UCSD-AML1 (cell line): ENCODE measurements at regions not wholly inside any gene's neighbourhood (a gene's known extent, or its start where the extent isn't known, plus 50 kb on each side); places are given as distances from the start of the nearest gene placed in this dataset.

Source experiments
- DNase-seq: peaks from one replicate; lab custom pipeline; 2025; ENCODE audit not compliant: unreplicated experiment; lab: John Stamatoyannopoulos, UW

DNA sequence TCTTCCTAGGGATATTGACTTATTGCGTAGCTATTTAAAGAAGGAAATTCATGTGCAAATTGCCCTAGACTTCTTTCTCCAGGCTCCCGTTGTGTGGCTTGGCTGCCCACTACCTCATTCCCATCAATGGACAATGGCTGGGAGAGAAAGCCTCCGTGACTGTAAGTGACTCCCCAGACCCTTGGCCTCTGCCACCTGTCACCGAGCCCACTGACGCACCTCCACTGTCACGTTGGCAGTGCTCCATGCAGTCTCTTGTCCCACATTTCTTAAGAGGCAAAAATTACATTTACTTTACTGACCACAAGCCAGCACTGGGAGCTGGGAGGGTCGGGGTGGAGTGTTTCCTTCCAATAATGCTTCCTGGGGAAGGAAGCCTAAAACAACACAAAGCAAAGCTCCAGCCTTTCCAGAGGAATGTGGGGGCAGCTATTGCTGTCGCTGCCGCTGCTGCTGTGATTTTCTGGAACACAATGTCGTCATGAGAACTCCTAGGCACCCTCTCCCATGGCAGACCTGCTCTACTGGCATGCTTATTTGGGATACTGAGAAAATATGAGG, 89.7 kb upstream of the STEAP1B start:
- DNase-seq = no peak

DNA sequence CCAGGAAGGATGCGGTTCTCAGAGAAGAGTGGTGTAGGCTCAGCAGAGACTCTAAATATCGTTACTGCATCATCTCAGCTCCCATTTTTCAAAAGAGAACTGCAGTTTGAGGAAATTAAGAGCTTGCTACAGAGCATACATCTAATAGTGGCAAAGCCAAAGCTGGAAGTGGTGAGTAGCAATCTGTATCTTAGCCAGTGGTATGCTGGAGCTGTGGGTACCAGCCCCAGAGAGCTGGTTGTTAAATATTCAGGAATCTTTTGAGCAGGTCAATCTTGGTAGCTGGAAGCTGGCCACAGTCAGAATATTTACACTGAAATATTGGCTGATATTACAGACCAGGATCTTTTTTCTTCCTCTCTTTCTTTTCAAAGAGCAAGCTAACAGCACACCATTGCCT, 88.4 kb upstream of the STEAP1B start:
- no peak for DNase-seq

DNA sequence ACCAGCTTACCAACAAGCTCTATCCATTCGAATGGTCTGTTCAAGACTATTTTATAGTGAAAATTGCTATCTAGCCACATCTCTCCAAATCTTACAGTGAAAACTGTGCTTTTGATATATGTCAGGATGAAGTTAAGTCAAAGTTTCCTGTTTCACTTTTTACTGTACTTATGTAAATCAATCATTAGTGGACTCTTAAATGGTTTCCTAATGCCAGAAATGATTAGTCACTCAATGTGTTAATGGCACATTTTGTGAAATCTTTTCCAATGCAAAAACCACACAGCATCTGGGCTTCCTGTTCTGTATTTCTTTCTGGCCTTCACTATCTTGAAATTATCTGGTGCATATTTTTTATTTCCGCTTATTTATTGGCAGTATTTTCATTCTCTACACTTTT, 87.3 kb upstream of the STEAP1B start:
- DNase-seq = no peak

DNA sequence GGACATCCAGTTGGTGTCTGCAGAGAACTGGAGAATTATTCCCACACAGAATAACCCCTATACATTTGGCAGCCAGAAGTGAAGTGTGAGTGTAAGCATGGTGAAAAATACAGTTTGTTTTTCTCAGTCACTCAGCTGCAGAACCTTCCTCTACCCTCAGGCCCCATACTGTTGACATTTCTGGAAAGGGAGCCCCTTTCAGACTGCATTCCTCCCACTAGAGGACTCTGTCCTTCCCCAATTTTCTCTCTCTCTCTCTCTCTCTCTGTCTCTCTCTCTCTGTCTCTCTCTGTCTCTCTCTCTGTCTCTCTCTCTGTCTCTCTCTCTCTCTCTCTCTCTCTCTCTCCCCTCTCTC, 86.8 kb upstream of the STEAP1B start:
- DNase-seq = no peak

DNA sequence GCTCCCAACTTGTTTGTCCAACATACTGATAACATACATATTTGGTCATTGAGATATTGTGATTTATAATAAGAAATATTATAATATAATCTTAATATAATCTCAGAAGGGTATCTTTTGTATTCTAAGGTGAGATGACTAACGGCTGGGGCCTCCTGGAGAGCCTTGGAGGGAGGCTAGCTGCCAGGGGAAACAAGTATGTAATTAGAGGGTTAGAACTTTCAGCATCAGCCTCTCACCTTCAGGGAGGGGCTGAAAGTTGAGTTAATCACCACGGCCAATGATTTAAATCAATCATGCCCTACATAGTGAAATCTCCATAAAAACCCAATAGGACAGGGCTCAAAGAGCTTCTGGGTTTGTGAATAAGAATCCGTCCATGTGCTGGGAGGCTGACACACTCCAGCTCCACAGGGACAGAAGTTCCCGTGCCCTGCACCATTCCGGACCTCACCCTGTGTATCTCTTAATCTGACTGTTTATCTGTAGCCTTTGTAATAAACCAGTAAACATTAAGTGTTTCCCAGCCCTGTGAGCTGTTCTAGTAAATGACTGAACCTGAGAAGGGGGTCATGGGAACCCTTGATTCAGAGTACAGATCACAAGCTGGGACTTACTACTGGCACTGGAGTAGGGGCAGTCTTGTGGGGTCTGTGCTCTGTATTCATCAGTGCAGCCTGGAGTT, 86.3 kb upstream of the STEAP1B start:
- DNase-seq = no peak

DNA sequence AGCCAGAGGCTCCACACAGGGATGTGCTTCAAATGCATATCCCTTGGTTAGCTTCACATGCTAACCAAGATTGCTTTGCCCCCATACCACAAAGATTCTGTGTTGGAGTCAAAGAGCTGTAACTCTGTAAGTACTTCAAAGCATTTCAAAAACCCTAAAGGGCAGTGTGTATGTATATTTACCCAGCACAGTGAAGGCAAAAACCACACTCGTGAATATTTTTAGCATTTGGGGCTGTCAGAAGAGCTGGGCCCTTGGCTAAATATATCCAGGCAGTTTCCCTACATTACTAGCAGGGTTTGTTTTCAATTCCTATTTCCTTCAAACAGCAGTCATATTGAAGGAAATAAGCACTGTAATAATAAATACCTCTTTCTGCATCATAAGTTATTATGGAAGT, 84.2 kb upstream of the STEAP1B start:
- no peak for DNase-seq

DNA sequence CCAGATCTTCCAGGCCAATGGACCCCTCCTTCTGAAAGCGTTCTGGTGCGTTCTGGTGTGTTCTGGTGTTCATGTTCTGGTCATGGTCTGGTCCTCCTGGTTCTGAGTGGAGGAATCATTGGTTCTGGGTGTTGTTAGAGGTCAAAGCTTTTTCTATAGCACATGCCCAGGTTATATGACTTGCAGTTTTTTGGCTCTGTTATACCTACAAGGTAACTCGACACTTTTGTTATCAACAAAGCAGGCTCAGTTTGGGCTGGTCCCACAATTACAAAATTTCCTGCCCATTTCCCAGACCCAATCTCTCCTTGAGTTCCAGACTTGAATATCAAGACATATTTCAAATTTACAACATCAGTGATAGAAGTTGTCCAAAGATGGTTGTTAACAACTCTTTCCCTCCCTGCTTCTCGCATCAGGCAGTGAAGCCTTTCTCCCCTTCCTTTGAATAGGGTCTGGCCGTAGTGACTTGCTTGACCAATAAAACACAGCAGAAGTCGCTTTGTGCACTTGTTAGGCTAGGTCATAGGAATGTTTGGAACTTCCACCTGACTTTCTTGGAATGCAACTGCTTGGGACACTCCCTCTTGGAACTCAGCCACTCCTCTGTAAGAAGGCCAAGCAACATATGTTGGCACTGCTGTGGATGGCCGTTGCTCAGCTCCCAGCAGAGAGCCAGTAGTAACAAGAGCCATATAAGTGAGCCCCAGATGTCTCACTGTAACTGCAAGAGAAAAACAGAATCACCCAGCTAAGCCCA, 83.1 kb upstream of the STEAP1B start:
- DNase-seq = no peak

DNA sequence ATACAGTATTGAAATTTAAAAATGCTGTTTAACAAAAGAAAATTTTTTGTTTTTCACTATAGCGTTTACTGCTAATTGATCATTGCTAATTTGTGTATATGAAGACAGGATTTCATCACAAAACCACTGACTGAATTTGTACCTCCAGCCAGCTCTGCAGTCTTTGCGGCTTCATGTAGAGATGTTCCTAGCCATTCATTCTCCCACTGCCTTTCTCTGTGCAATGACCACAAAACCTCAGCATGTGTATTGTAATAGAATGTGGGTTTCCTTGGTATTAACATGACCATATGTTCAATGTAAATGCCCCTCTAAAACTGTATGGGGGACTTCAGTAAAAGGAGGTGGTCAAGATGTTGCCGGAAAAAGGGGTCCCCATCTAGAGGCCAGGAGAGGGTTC, 81.1 kb upstream of the STEAP1B start:
- no peak for DNase-seq

DNA sequence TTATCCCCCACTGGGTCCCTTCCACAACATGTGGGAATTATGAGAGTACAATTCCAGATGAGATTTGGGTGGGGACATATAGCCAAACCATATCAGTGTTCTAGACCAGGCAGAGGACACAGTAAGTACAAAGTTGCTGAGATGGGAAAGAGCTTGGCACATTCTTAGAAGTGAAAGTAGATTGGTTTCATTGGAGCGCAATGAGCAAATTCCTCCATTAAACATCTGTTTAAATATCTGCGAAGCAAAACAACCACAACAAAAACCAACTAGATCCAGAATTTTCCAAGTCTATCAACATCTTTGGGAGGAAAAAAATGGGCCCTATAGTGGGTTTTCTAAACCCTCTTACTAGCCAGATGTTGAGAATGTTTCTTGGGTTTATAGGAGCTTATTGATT, 80.0 kb upstream of the STEAP1B start:
- no peak for DNase-seq

DNA sequence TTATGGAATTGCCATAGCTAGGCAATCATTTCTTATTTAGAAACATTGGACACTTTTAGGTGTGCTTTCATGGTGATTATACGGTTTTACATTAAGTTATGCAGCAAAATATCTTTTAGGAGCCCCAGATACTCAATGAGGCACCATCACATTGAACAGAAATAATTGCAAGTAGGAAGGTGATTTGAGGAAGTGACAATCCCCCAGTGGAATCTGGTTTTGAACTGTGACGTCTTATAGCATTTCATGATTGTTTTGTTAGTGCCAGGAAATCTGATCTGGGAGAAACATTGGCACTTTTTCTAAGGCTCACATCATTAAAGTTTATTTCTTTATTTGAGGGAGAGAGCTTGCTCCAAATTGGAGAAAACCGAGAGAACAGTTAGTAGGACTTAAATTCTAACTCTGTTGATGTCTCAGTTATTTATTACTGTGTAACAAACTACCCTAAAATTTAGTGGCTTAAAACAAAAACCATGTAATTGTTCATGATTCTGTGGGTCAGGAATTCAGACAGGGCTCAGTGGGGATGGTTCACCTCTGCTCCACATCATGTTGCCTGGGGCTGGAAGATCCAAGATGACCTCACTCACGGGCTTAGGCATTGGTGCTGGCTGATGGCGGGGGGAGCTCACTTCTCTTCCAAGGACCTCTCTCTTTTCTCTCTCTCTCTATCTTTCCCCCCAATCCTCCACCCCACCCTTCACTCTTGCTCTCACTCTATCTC, 78.2 kb upstream of the STEAP1B start:
- DNase-seq = no peak

DNA sequence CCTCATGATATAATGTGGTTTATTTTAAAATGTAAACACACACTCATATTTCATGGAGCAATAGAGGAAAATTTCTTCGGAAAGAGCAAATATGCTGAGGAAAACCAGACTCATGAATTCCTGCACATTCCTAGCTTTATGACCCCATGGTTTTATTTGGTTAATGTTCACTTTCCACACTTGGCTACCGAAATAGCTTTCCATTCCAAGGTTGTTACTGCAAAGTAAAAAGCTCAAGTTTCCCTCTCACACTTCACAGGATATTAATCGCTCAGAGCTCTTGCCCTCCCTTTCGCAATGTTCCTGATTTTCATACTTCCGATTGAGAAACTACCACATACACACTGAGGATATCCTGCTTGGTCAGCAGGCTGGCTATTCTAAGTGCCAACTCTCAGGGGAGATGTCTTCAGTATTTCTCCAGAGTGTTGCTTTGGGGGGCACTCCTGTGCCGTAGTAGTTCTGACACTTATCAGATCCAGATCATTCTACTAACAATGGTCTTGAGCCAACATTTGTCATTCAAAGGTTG, 77.5 kb upstream of the STEAP1B start:
- DNase-seq = no peak

DNA sequence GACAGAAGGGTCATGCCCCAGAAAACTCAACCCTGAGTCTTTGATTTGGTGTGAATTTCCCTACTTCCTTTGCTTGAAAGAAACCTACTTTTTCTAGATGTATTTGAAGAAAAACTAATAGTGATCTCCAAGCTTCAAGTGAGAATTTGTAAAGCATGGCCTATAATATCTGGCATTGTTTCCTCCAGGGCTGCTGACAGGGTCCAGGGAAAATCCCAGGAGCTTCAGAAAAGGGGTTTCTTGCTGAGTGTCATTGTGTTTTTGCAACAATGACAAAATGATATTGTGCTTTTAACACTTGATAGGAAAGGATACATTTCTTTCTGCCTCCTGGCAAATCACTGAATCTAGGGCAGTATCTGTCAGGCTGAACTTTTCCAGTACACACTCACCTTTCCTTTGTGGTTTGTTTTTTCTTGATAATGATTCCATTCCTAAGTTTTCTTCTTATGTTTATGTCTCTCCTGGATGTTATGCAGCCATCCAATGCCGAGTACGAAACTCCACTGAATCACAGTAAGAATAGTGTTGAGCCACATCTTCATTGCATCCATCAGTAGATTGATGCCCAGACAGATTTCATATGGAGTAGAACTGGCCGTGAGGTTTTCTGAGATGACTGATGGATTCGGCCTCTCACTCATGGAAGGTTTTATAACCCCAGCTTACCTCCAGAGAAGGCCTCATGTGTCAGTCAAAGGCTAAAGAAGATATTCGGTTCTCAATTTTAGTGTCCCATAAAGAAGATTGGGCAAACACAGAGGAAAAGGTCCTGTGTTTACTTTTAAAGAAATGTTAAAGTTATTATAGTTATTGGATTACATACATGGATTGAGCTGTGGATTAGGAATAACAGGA, 76.9 kb upstream of the STEAP1B start:
- DNase-seq = no peak

DNA sequence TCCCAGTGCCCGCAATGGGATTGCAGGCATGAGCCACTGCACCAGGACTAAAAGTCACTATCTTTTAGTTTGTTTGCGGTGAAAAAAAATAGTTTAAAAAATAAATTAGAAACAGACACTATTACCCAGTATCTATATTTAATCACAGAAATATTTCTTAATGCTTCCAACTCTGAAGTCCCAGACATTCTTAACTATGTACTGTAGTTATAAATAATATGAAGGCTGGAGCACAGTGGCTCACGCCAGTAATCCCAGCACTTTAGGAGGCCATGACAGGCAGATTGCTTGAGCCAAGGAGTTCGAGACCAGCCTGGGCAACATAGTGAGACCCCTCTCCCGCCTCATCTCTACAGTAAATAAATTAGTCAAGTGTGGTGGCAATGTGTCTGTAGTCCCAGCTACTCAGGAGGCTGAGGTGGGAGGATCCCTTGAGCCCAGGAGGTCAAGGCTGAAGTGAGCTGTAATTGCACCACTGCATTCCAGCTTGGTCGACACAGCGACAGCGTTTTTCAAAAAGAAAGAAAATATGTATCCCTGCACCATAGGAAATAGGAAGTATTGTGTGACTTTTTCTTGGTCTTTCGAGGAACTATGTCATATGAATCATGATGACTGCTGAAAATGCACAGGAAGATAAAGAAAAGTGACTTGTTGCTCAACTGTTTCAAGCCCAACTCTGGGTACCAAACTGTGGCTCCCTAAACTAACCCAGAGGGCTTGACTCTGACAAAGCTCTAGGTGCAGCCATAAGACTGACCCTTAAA, 74.9 kb upstream of the STEAP1B start:
- no peak for DNase-seq

DNA sequence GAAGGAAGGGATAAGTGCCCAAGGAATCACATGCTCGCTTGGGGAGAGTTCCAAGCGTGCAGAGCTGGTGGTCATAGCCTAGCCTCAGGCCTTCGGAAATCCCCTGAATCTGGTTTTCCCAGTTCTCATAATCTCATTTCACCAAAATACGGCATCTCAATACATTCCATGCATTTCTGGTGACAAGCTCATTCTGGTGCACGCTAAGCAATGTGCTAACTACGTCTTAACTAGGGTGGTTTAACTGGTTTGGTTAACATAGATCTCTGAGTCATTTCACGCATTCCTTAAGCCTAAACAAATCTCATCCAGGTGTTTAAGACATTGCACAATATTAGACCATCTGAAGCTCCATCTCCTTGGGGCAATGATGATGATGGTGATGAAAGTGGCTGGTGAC, 72.9 kb upstream of the STEAP1B start:
- DNase-seq = no peak

DNA sequence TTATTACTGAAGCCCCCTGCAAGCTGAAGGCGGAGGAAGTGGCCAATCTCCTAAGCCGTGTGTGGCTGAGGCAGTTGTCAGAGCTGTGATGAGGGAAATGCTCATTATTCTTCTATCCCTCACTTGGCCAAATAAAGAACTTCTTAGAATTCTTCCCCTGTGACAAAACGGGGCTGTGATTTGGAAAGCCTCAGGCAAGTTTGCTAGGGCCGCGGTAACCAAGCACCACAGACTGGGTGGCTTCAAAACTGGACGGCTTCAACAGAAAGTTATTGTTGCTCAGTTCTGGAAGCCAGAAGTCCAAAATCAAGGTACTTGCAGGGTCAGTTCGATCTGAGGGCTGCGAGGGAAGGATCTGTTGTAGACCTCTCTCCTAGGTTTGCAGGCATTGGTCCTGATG, 72.3 kb upstream of the STEAP1B start:
- DNase-seq = no peak

DNA sequence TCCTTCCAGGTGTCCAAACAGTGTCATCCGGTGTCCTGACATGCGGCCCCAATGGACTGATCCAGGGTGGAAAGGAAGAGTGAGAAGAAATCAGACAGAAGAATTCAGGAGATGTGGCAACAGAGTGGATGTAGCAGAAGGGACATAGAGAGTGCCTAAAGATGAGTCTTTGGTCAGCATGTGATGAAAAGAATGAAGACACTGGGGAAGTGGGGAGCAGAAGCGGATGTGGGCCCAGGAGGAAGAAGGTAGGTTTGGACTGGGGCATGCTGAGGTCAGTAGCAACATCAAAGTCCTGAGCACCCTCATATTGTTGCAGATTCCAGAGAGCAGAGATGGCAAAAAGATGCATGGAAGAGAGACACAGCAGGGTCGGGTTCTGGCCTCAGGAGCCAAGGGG, 71.8 kb upstream of the STEAP1B start:
- no peak for DNase-seq

DNA sequence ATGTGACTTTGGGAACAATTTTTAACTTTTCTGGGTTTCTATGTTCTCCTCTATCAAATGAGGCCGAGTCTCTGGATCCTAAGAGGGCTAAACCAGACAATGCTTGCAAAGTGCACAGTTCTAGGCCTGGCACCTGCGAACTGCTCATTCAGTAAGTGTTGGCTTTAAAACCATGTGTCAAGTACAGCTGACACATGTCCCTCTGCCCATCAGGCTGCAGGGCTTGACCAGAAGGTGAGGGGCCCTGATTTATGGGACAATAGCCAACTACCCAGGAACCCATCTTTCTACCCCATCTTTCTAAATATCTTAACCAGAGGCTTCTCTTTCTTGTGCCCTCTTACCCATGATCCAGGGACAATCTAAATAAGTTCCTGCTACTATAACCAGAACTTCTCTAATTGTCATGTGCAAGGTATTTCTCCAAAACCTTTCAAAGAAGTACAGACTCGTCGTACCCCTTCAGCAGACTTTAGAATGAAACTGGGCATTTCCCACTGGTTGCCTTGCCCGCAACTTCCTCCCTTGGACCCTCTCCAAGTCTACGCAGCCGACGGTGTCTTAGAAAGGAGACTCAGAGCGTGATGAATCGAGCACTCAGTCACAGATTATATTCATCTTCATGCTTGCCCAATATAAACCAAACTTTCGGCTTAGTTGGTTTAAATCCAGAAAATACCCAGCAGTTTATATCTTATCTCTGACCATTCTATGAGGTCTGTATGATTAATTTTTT, 69.8 kb upstream of the STEAP1B start:
- DNase-seq = peak; percentile 7

DNA sequence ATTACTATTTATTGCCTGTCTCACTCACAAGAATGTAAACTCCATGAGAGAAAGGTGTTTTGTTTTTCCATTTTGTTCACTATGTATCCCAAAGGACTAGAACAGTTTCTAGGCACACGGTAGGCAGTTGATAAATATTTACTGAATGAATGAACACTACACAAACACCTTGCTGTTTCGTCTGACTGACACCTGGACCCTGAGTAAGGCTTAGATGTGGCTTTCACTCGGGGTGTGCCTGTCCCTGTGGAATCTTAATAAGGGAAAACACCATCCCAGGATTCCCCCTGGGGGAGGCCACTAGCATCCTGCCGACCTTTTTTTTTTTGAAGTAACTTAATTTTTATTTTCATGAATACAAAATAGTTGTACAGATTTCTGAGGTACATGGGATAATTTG, 66.6 kb upstream of the STEAP1B start:
- no peak for DNase-seq

DNA sequence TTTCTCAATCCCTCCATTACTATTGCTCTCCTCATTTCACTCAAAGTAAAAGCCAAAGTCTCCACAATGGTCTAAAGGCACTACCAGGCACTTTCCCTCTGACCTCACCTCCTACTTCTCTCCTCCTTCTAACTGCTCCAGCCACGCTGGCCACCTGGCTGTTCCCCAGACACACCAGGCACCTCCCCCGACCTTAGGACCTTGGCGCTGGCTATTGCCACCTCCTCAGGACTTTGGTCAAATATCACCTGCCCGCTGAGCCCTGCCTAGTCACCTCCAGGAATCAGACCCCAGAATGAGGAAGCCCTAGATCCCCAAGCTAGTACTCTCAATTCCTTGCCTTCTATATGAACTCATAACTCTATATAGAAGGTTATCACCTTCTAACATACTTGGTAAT, 66.2 kb upstream of the STEAP1B start:
- no peak for DNase-seq
